Stimulated activated CD4-positive, alpha-beta T cell treated with anti-CD3 and anti-CD28 coated beads, Interleukin-2, amount 100 ng/mL, for 48 hours (primary cell): ENCODE measurements at regions not wholly inside any gene's neighbourhood (a gene's known extent, or its start where the extent isn't known, plus 50 kb on each side); places are given as distances from the start of the nearest gene placed in this dataset.
"Not testable (repeated sequence)": the region's sequence is repeated elsewhere in the genome, so short reads cannot be mapped to it uniquely, and the experiment has no call there.

Source experiments
- DNase-seq, 2 donors: peaks; one replicate each; pipeline ENCODE4 v3.0.0-alpha.2; 2020

GRCh38 chr5:27489701-27490100, 451.3 kb upstream of the CDH9 start:
- no peak for DNase-seq

- no peak for DNase-seq
These were observed 444.3 kb upstream of the CDH9 start for GRCh38 chr5:27482663-27483062.

GRCh38 chr5:27479859-27480258, 441.5 kb upstream of the CDH9 start:
- no peak for DNase-seq

DNA sequence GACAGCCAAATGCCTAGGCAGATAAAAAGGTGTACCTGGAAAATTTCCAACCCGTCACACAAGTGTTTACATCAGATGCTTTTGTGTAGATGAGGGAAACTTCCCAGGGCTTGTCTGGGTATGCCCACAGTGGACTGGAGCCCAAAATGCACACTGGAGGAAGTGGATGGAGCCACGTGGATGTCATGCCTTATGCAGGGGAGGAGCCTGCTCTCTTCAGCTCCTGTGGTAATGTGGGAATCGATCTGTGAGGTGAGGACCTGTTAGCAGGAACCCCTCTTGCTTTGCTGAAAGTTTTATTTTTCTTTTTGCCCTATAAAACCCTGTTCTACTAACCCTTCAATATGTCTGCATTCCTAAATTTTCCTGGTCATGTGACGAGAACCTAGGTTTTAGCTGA, 439.2 kb upstream of the CDH9 start:
- no peak for DNase-seq

GRCh38 chr5:27476356-27476988, 438.1 kb upstream of the CDH9 start:
- no peak for DNase-seq

DNA sequence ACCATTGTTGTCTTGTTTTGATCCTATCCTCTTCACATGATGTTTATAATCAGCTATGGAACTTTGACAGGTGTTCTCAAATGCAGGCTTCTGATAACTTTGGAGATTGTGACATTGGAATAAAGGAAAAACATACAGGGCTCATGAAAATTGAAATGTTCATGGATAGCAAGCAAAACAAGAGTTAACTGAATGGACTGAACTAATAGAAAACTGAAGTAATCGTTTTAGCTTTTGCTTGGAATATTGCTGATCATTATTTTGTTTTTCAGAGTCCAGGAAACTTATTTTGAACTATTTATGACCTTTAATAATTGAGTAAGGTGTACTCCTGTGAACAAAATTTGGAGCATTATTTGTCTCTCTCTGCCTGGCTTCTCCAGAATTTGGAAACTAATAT, 436.7 kb upstream of the CDH9 start:
- DNase-seq = no peak

- no peak for DNase-seq
These were observed 436.0 kb upstream of the CDH9 start for GRCh38 chr5:27474395-27474794.

DNA sequence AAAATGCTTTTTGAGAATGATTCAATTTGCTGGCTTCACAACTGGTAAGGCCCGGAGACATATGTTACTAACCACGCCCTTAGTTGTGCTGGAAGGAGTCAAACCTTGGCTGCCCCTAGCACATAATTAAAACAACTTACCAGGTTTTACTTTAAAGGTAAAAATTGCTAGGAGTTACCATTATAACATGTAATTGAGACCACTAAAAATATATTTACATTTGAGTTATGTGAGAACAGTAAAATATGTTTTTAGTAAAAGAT, 435.6 kb upstream of the CDH9 start:
- DNase-seq = no peak

- no peak for DNase-seq
These were observed 435.1 kb upstream of the CDH9 start for GRCh38 chr5:27473307-27474046.

DNA sequence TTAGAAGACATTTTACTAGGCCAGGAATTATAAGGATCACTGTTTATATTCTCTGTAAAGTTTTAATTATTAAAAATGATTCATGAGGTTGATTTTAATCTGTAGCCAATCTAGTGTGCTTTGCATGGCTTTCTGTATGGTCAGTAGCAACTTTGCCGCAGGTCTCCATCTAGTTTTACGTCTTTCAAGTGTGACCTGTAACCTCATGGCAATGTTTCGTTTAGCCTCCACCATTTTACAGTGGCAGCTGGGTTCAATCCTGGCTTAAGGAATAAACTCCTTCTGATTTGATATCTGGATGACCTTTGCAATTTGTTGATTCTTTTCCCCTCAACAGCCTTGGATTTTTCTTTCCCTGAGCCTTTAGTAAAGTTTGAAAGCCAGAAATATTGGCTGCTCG, 434.5 kb upstream of the CDH9 start:
- DNase-seq = no peak

DNA sequence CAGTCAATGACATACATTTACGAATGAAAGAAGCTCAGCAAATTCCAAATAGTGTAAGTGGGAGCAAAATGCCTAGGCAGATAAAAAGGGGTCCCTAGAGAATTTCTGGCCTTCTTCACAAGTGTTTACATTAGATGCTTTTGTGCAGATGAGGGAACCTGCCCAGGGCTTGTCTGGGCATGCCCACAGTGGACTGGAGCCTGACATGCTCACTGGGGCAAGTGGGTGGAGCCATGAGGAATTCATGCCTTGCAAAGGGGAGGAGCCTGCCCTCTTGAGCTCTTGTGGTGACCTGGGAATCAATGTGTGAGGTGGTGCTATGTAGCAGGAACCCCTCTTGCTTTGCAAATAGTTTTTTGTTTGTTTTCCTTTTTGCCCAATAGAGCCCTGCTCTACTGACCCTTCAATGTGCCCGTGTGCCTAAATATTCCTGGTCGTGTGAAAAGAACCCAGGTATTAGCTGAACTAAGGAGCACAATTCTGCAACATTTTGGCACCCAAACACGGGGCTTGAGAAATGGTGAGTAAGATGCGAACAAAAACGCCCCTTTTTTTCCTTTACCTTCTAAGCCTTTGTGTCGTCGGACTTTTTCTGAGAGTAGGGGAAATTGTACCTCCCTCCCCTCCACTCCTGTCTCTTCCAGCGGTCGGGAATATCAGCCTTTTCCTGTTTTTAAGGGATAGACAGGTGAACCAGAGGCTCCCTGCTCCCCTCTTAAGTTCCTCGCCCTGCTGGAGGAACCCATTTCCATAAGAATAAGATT, 433.8 kb upstream of the CDH9 start:
- no peak for DNase-seq

GRCh38 chr5:27466959-27467358, 428.6 kb upstream of the CDH9 start:
- no peak for DNase-seq

DNA sequence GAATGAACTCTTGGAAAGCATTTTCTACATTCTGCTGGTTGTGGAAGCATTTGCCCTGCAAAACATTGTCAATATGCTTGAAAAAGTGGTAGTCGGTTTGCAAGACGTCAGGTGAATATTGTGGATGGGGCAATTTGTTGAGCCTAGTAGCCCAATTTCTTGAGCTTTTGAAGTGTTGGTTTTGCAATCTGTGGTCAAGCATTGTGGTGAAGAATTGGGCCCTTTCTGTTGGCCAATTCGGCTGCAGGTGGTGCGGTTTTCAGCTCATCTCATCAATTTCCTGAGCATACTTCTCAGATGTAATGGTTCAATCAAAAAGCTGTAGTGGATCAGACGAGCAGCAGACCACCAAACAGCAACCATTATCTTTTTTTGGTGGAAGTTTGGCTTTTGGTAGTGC, 426.8 kb upstream of the CDH9 start:
- no peak for DNase-seq

GRCh38 chr5:27463446-27464149, 425.2 kb upstream of the CDH9 start:
- no peak for DNase-seq

DNA sequence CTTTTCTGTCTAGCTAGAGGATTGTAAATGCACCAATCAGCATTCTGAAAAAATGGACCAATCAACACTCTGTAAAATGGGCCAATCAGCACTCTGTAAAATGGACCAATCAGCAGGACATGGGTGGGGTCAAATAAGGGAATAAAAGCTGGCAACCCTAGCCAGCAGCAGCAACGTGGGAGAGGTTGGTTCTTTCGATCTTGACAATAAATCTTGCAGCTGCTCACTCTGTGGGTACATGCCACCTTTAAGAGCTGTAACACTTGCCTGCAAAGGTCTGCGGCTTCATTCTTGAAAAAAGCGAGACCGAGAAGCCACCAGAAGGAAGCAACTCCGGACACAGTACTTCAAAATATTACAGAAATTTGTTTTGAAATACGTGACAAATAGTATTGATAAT, 424.6 kb upstream of the CDH9 start:
- no peak for DNase-seq

DNA sequence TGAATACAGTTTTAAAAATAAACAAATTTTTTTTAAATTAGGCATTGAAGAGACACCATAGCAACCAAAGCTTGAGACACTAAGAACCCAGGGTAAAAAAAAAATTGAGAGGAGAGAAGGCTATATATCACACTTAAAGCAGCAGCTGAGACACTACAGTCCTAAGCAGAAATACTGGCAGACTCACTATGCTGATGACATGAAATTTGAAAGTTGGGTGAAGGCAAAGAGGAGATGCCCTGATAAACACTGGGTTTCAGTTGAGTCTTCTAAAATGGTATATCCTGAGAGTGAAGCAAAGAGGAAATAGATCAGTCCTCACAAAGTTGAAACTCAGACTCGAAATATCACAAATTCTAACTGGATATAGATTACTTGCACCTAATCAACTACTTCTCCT, 419.9 kb upstream of the CDH9 start:
- DNase-seq = no peak

GRCh38 chr5:27451377-27451776, 413.0 kb upstream of the CDH9 start:
- DNase-seq = no peak

GRCh38 chr5:27450607-27451006, 412.2 kb upstream of the CDH9 start:
- DNase-seq = no peak

GRCh38 chr5:27439383-27439782, 401.0 kb upstream of the CDH9 start:
- DNase-seq = not testable (repeated sequence)

DNA sequence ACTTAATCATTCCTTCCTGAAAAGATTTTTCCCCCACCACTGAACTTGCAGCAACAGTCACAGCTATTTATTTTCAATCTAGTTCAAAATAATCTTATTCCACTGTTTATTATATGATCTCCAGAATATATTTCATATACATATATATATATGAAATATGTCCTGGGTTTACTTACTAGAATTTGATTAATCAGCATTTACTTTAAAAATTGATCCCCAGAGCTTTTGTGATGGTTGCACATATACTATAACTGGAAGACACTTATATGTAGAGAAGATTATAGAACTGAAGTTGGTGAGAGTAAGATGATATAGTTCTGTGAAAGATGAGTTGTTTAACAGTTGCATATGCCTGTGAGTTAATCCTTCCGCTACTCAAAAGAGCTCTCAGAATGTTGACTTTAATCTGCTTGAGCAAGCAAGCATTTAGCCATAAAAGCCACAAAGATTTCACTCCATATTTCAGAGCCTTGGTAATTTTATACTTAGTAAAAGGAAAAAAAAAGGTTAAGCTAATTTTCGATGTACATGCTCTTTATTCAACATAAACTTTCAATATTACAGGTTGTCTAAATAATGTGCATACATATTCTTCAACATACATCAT, 399.3 kb upstream of the CDH9 start:
- DNase-seq = no peak

DNA sequence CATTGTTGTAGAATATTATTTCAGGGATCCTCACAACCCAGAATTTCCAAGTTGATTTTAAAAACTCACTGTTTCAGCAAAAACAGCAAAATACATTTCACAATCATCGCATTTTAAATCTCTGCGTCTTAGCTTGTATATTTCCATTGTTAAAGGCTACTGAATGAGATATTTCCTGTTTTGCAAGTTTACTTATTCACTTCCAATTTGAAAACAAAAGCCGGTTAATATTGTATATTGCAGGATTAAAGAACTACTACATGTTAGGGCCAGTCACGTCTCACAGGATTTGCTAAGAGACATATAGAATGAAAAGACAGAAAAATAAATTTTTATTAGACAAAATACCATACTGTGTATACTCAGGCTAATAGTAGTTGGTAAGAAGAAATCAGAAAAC, 395.9 kb upstream of the CDH9 start:
- no peak for DNase-seq

GRCh38 chr5:27414099-27414498, 375.7 kb upstream of the CDH9 start:
- no peak for DNase-seq

DNA sequence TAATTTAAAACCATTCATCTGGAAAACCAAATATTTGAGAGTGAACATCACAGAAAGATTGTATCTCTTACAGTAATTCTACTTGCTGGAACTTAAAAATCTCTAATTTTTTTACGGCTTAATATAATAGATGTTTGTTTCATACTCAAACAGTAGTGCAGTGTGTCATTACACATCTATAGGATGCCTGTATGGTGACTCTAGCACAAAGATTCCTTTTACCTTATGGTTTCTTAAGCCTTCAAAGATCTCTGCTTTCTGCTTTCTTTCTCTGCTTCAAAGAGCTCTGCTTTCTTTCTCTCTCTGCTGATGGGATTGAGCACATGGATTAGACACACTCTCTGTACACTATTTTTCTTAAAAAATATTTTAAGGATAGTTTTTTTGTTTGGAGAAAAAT, 374.0 kb upstream of the CDH9 start:
- no peak for DNase-seq
